NCI-H524 treated with DMSO at 0.1 percent for 48 hours (cell line): ENCODE measurements at regions not wholly inside any gene's neighbourhood (a gene's known extent, or its start where the extent isn't known, plus 50 kb on each side); places are given as distances from the start of the nearest gene placed in this dataset.
"Not testable (repeated sequence)": the region's sequence is repeated elsewhere in the genome, so short reads cannot be mapped to it uniquely, and the experiment has no call there.

Experiments
- DNase-seq: peaks from one replicate; lab custom pipeline; 2025; lab: John Stamatoyannopoulos, UW

DNA sequence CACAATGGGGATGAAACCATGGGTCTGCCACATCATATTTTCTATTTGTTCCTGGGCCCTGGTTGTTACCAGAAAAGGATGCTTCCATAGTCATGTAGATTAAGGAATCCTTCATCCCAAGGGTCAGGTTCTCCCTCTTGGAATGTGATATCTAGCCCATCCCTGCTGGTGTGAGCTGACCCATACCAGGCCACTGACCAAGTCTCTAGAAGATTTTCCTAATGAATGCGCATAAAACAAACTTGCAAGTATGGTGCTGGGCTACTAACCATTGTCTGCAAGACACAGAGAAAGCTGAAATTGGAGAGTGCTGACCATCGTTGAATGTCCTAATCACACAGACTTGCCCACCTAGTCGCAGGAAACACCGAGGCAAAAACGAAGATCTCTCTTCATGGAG lies 972.6 kb downstream of the EFNA5 start:
- no peak for DNase-seq

DNA sequence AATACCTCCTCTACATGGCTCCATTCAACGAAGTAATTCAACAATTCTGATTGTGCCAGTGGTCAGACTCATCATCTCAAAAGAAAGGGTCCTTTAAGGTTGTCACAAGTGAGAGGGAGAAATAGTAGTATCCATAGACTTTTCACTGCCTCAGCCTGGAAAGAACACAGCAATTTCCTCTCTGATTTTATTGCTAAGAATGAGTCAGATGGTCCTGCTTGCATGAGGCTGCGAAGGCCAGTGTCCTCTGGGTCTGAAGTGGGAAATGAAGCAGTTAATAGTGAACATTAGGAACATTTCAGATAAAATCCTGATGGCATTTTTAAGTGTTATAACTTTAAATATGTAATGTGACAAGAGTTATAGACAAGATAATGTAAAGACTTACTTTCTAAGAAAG lies 979.0 kb downstream of the EFNA5 start:
- DNase-seq: no peak

DNA sequence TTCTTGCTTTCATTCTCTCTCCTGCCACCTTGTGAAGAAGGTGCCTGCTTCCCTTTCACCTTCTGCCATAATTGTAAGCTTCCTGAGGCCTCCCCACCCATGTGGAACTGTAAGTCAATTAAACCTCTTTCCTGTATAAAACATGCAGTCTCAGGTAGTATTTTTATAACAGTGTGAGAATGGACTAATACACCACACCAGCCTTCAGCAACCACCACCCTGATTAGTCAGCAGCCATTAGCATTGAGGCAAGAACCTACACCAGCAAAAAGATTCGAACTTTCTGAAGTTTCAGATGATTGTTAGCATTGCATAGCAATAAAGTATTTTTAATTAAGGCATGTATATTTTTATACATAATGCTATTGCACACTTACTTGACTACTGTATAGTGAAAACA lies 980.2 kb downstream of the EFNA5 start:
- DNase-seq: no peak

DNA sequence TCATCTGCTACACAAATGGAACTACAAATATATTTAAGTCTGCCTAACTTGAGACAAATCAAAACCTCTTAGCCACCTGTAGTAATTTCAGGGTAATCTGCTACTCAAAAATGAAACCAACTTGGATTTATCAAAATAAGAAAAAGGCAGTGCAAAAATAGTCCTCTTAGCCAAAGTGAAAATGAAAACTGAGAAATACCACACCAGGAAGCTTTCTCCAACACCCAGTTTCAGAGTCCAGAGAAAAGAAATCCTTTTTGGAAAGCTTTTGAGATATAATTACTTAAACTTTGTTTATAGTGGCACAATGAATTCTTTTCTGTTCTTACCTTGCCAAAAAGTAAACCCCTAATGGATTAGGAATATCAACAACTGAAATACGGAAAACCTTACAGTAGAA lies 990.4 kb downstream of the EFNA5 start:
- no peak for DNase-seq

DNA sequence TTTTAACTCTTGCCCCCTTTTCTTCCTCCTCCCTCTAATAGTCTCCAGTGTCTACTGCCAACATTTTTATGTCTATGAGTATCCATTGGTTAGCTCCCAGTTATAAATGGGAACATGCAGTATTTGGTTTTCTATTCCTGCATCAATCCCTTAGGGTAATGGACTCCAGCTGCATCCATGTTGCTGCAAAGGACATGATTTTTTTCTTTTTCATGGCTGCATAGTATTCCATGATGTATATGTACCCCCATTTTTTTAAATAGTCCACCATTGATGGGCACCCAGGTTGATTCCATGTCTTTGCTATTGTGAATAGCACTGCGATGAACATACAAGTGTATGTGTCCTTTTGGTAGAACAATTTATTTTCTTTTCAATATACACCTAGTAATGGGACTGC lies 993.7 kb downstream of the EFNA5 start:
- no peak for DNase-seq

DNA sequence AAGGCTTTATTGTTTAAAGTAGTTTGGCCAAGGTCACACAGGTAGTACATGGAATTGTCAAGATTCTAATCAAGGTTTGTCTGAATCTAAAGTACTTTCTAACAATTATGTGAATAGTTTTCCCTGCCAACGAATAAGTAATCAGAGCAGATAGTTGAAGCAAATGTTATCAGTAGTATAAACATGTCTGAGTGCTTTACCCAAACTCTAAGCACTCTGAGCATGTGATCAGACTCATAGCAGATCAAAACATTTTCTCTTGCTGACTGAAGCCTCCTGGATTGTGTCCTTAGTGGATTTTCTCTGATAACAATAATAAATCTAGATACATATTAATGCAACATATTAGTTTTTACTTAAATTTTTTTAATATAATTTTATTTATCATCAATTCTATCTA lies 995.0 kb downstream of the EFNA5 start:
- DNase-seq: no peak

DNA sequence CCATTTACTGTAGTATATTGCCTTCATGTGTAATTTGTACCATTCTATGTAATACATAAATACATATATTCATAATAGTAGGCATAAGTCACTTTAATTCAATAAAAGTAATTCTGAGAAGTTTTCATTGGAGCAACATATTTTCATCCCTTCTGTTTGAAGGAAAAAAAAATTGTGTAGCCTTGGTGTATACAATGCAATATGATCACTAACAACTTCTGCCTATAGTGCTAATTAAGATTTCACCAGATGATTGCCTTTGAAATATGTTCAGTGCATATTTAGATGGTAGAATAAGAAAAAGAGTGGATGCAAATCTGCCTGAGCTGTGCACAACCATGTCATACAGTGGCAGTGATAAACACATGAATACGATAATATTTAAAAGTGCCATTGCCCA lies 996.8 kb downstream of the EFNA5 start:
- no peak for DNase-seq

DNA sequence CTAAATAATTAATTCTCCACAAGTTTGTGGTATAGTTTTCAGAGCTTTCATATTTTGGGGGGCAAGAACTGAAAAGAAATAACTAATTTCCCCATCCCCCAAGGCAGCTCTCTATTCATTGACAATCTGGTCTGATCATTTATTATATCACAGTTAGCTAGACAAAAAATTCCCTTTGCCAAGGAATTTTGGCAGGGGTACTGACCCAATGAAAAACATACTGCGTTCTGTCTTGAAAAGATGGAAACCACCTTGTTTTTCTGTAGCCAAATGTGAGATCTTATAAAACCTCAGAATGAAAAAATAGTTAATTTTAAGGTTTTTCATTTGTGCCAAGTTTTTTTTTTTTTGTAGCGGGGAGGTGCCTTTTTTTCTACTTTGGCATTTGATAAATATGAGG lies 1008.9 kb downstream of the EFNA5 start:
- DNase-seq: no peak

DNA sequence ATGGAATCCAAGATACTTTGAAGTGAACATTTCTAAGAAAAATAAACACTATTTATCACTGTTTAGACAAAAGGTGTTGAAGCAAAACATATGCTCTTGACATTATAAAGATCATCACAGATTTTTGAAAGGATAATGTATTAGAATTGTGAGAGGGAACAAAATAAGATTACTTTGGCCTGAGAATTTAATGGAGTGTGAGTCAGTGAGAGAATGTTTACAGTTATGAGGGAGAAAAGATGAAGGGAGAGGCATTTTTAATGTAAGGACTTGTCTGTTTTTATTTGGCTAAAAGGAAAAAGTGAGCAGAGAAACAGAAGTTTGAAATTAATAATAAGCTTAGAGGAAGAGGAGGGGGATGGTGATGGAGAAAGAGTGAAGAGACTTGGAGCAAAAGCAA lies 1010.1 kb downstream of the EFNA5 start:
- no peak for DNase-seq

DNA sequence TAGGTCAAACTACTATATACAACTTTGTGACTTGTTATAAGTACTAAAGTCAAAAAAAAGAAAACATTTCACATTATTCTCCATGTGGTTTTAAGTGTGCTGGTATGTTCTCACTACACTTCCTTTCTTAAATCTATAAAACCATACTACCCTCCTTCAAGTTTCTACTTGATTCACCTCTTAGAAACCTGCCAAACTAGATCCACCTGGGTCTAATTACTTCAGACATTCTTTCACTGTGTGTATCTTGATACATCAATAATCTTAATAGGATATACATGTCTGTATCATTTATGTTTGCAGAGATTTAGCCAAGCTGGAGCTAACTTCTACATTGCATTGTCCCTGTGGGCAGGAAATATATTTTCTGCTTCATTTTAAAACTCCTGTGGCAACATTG lies 1012.6 kb downstream of the EFNA5 start:
- no peak for DNase-seq

DNA sequence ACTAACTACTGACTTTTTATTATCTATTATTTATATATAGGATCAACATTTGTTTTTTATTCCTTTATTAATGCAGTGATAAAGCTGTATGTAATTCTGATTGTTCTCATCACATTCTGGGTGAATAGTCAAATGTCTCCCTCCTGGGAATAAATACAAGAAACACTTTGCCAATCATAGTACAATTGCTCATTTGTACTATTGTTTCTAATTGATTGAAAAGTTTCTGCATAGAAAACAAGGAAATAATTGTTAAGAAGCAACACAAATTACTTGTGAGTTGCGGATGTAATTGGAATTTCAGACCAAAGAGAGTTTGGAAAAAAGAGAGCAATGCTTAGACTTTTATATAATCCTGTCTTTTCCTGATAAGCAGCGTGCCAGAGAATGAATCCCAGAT lies 1013.9 kb downstream of the EFNA5 start:
- no peak for DNase-seq

DNA sequence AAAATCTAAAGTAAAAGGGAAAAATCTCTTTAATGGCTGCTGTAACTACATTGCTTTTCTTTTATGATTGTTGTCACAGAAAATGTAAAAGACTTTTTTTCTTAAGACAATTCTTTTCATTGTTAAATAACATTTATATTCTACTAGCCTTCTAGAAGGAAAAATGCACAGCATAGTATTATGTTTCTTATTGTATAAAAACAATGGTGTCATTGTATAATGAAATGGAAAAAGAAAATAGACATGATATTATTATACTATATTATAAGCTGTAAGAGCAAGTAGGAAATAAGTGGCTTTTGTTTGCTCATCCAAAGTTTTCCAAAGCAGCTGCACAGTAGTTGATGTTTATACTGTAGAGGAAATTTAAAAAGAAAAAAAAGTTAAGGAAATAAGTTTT lies 1021.7 kb downstream of the EFNA5 start:
- DNase-seq: no peak

DNA sequence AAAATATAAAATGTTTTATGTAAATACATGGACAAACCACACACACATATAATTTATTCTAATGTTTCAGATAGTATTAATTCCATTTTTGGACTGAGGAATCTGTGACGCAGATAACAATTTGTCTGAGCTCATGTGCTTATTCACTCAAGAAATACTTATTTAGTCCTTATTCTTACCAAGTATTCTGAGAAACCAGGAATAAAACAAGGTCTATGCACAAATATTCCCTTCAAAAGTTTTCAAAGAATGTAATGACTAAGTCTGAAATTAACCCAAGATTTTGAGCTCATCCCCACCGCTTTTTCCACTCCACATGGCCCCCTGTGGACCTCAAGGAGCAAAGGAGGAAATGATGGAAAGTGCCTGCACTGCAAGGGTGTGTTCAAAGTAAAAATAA lies 1022.3 kb downstream of the EFNA5 start:
- DNase-seq: no peak

DNA sequence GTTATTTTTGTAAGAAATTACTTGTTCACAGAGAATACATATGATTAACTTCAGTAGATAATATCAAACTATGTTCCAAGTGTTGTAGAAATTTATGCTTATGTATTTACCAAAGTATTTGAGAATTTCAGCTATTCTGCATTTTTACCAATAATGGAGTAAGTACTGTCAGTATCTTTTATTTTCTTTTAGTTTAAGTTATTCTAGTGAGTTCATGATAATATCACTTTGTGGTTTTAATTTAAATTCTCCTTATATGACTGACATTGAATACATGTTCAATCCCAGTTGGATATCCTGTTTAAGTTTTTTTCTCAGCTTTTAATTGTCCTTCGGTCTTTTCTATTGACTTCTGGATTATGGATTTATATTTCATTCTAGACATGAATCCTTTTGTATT lies 1024.6 kb downstream of the EFNA5 start:
- DNase-seq: no peak

DNA sequence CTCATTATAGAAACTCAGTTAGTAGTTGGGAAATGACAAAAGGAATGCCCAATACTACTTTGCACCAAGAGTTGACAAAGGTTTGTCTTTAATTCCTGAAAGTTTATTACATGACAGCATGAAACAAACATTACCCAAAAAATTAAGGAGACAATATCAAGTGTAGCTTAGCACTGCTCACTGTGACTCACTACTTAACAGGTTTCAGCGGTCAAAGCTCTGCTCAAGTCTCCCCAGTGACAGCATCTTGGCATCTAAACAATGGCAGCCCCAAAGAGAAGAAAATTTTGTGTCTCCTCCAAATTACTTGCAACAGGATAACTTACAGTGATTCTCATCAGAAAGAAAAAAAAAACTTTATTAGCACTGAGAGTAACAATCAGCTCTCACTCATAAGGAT lies 1030.2 kb downstream of the EFNA5 start:
- no peak for DNase-seq

DNA sequence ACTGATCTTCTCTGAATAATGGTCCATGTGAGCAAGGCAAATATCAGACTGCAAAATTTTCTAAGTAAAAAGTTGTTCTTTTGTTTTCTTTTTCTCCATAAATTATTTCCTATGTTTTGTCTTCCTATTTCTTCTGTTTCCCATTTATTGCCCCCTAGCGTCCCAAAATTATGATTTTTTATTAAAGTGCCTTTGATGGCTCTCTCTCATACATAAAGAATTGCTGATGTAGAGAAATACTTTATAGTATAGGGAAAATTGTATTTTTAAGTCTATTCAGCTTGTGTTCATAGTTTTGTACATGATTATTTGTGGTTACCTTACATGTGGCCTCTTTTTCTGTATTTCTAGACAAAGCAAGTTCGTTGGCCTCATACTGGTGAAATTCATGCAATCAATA lies 1031.2 kb downstream of the EFNA5 start:
- DNase-seq: no peak

DNA sequence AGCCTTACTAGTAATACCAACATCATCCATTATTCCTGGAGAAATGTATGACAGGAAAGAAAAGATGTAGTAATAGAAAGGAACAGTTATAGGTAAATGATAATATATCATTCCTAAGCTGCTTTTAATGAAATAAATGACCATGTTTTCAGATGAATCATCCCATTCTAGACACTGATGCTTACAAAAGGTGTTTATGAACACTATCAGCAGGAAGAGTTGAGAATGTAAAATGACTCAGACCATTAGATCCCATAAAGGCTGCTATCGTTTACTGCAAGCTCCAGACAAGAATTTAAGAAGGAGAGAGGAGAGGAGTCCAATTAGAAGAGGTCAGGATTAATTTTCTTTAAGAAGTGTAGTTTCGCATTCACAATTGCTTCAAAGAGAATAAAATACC lies 1033.5 kb downstream of the EFNA5 start:
- DNase-seq: no peak

DNA sequence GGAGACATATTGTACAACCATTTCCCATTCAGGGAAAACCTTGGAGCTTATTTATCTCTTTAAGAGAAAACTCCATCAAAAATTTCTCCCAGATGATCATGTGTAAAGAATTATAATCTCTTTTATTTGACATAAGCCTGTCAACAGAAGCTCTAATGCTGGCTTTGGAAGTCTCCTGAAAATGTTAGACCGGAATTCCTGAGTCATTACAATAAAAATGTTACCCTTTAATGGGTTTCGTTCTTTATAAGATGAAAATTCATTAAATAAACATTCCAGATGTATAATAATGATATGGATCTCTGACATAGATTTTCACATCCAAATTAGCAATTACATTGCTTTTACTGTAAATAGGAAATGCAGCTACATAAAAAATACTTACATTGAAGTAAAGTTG lies 1036.4 kb downstream of the EFNA5 start:
- DNase-seq: no peak

DNA sequence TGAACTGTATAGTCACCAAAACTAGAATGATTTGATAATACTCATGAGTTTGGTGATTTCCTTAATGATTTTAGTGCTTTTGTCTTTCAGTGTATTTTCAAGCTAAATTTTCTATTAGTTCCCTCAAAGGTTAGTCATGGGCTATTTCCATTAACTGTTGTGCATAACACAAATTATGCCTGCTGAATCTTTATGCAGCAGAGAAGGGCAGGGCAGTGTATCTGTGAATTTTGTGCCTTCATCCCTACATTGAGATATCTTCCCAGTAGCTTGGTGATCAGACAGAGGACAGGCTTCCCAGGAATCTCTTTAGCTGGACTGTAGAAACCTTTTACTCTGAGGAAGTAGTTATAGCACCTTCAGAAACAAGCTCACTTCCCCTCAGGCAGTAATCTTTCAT lies 1036.9 kb downstream of the EFNA5 start:
- no peak for DNase-seq

DNA sequence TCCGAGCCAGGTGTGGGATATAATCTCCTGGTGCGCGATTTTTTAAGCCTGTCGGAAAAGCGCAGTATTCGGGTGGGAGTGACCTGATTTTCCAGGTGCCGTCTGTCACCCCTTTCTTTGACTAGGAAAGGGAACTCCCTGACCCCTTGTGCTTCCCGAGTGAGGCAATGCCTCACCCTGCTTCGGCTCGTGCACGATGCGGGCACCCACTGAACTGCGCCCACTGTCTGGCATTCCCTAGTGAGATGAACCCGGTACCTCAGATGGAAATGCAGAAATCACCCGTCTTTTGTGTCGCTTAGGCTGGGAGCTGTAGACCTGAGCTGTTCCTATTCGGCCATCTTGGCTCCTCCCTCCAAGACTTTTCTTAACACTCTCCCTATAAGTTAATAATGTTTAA lies 1042.3 kb downstream of the EFNA5 start:
- DNase-seq: not testable (repeated sequence)

DNA sequence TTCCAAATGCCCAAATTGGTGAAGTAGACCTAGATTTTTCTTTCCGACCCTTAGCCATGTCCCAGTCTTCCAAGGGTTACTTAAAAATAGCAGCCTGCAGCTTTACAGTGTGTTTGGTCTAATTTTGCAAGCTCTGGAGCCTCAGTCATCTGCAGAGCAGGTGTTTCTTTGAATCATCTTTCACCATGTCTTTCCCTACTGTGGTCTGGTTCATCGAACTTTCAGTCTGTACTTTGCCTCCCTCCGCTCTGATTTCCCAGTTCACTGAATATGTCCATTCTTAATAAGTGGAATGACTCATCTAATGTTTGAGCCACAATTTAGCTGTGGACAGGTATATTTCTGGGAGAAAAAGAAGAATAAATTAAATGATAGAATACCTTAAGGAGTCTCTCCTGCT lies 1060.7 kb downstream of the EFNA5 start:
- no peak for DNase-seq

DNA sequence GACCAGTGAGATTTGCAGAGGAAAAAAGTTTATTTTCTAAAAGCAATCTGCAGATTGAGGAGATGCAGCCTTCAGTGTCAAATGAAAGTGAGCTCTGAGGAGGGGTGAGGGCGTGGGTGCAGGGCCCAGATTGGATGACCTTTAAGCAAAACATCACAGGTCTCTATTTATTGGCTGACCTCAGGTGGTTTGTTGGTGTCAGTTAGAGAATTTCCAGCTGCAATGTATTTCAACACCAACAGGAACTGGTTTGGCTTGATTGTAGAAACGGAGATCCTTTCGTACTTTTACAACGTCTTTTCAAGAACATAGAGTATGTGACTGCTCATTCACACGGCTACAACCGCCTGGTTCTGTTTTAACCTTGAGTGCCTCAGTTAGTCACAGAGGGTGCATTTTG lies 1069.1 kb downstream of the EFNA5 start:
- DNase-seq: no peak

DNA sequence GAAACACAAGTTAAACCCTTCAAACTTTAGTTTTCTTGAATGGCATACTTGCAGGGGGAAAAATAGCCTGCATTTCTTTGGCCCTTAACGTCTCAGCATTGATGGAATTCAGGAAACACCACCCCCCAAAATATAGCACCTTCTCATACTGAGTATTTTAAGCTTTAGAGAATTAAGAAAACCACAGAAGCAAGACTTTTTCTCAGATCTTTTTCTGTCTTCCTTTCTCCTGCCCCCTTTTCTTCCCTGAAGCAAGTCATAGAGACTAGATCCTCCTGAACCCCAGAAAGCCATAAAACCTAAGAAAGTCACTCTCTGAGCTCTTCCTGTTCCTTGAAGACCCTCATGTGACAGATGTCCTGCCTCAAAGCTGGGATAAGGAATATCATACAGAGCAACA lies 1069.9 kb downstream of the EFNA5 start:
- DNase-seq: no peak

DNA sequence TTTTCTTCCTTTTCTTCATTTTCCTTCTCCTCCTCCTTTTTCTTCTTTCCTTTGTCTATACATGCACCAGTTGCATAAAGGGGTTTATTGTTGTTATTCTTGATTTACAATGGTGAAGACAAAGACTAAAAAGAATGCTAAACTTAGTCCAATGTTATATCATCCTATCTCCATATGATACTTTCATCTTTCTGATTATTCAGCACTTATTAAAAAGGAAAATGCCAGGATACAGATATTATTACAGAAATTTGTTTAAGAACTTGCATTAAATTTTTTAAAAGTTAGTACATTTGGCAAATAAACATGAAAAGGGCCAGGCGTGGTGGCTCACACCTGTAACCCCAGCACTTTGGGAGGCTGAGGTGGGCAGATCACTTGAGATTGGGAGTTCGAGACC lies 1074.9 kb downstream of the EFNA5 start:
- no peak for DNase-seq

DNA sequence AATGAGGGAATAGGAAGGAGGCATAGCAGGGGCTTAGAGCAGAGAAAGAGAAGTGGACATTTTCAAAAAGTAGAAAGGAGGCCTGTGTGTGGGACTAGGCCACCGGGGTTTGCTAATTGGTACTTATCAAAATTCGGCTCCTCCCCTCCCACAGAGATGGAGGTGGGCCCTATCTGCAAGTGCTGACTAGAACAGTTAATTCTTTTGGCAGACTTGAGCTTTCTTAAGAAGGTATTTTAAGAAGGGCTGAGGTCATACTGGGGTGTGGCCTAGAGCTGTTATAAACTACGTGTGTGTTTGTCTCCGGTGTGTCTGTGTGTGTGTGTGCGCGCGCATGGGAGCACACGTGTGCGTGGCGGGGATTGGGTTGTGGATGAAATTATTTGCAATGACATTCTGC lies 1086.5 kb downstream of the EFNA5 start:
- DNase-seq: no peak
